Upper lobe of right lung (tissue), 1 donor: ENCODE measurements at regions not wholly inside any gene's neighbourhood (a gene's known extent, or its start where the extent isn't known, plus 50 kb on each side); places are given as distances from the start of the nearest gene placed in this dataset.

Source experiments
- ATAC-seq: fragments of 200-7000 bp; cut with Tn5 transposase; one replicate; pipeline ENCODE4 v1.9.1; 2020; ENCODE audit warnings: mild to moderate bottlenecking, moderate library complexity
- DNase-seq: peaks from one replicate; pipeline ENCODE4 v3.0.0-alpha.2; 2020
- H3K27ac ChIP-seq: fragments of 200-600 bp; one replicate; pipeline ENCODE4 v1.8.0; 2022
- H3K27me3 ChIP-seq: fragments of 200-600 bp; one replicate; pipeline ENCODE4 v1.8.0; 2022; ENCODE audit warnings: mild to moderate bottlenecking
- H3K36me3 ChIP-seq: fragments of 200-600 bp; one replicate; pipeline ENCODE4 v1.8.0; 2022
- H3K4me1 ChIP-seq: fragments of 200-600 bp; one replicate; pipeline ENCODE4 v1.8.0; 2022
- H3K4me3 ChIP-seq: fragments of 200-600 bp; one replicate; pipeline ENCODE4 v1.8.0; 2022; ENCODE audit warnings: mild to moderate bottlenecking
- H3K9me3 ChIP-seq: fragments of 200-600 bp; one replicate; pipeline ENCODE4 v1.8.0; 2022
- intact Hi-C: fragments of 100-400 bp; cut with DNase I; formaldehyde crosslinking; loops from one replicate; pipeline ENCODE4 v1.11.0; 2022
- TF ChIP-seq, protein P1 (sequence below): fragments of 200-600 bp; IDR thresholded peaks from one replicate; pipeline ENCODE4 v1.8.0; 2022; ENCODE audit warnings: antibody characterized with exemption
- donor health status: DM: no; HTN: yes; CAD: no; lungs with severe emphysema.

DNA sequence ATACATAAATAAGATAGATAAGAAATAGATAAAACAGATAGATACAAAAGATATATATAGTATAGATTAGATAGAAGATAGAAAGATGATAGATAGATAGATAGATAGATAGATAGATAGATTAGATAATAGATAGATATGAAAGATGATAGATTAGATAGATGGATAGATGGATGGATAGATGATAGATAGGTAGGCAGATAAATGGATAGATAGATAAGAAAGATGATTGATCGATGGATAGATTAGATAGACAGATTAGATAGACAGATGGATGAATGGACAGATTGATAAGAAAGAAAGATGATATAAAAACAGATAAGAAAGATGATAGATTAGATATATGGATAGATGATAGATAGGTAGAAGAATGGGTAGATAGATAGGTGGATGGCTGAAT lies 90.3 kb downstream of the SMIM20 start:
- H3K27me3 ChIP-seq = no peaks in the 10 kb centered on the region
- intact Hi-C loops = no loop called here
- no peak for ATAC-seq
- H3K4me1 ChIP-seq = no peaks in the 10 kb centered on the region
- H3K36me3 ChIP-seq = no peaks in the 10 kb centered on the region
- H3K4me3 ChIP-seq = no peak overlapping the region
- H3K27ac ChIP-seq = no peak overlapping the region
- peaks cover 4% of the 10 kb centered on the region for H3K9me3 ChIP-seq
- TF ChIP-seq, protein P1, sequence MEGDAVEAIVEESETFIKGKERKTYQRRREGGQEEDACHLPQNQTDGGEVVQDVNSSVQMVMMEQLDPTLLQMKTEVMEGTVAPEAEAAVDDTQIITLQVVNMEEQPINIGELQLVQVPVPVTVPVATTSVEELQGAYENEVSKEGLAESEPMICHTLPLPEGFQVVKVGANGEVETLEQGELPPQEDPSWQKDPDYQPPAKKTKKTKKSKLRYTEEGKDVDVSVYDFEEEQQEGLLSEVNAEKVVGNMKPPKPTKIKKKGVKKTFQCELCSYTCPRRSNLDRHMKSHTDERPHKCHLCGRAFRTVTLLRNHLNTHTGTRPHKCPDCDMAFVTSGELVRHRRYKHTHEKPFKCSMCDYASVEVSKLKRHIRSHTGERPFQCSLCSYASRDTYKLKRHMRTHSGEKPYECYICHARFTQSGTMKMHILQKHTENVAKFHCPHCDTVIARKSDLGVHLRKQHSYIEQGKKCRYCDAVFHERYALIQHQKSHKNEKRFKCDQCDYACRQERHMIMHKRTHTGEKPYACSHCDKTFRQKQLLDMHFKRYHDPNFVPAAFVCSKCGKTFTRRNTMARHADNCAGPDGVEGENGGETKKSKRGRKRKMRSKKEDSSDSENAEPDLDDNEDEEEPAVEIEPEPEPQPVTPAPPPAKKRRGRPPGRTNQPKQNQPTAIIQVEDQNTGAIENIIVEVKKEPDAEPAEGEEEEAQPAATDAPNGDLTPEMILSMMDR = no peak
- no peak for DNase-seq

DNA sequence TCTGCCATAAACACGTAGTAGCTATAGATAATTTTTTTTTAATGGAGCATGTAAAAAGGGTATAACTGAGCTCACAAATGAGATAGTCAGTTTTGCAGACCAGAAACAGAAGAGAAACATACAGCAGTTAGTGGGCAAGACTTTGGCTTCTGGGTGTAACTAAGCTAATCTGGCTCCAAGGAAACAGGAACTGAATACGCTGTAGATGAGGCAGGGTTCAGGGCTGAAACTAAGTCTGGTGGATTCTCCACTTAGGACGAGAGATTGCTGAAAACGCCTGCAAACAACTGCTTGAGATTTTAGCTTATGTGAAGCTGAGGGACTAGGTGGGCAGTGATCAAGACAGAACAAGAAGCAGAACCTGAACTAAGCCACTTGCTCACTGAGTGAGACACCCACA lies 91.7 kb downstream of the SMIM20 start:
- peaks cover 4% of the 10 kb centered on the region for H3K9me3 ChIP-seq
- H3K36me3 ChIP-seq = no peaks in the 10 kb centered on the region
- H3K4me1 ChIP-seq = no peaks in the 10 kb centered on the region
- no peak overlapping the region for H3K4me3 ChIP-seq
- no peaks in the 10 kb centered on the region for H3K27me3 ChIP-seq
- TF ChIP-seq, protein P1 = no peak
- DNase-seq (no peak), ATAC-seq (peak; percentile 39)
- no peak overlapping the region for H3K27ac ChIP-seq
- intact Hi-C loops = no loop called here

DNA sequence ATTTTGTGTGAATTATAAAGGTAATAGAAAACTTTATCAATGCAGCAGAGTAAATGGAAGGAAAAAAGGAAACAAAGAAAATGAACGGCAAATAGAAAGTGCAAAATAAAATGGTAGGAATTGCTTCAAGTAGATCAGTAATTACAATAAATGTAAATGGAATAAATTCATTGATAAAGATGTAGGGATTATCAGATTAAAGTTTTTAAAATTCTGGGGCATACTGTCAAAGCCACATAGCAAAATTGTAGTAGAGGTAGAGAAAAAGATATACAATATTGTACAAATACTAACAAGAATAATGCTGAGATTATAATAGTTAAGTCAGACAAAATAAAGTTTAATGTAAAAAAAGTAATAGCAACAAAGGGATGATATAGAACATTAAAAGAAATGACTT lies 94.7 kb downstream of the SMIM20 start:
- peaks cover 4% of the 10 kb centered on the region for H3K9me3 ChIP-seq
- no peak for ATAC-seq
- H3K27me3 ChIP-seq = no peaks in the 10 kb centered on the region
- intact Hi-C loops = no loop called here
- no peak for DNase-seq
- no peak overlapping the region for H3K4me3 ChIP-seq
- no peaks in the 10 kb centered on the region for H3K4me1 ChIP-seq
- TF ChIP-seq, protein P1 = no peak
- no peaks in the 10 kb centered on the region for H3K36me3 ChIP-seq
- H3K27ac ChIP-seq = no peak overlapping the region

DNA sequence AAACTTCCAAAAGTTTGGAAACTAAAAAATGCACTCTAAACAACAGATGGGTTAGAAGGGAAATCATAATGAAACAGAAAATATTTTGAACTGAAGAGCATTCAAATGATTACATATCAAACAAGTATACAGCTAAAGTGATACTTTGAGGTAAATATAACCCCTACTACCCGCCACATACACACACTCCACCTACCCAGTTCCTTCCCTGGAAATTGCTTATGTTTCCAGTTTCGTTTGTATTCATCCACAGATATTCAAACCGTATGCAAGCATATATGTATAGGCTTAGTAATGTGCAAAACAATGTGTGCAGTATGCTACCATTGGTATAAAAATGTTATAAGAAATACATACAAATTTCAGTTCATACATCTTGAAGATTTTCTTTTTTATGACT lies 95.5 kb downstream of the SMIM20 start:
- Histone ChIP-seq H3K4me3 (no peak overlapping the region), H3K27ac (no peak overlapping the region), H3K9me3 (peaks cover 4% of the 10 kb centered on the region), H3K4me1 (peaks cover 2% of the 10 kb centered on the region), H3K27me3 (no peaks in the 10 kb centered on the region), H3K36me3 (no peaks in the 10 kb centered on the region)
- TF ChIP-seq, protein P1 = no peak
- intact Hi-C loops = no loop called here
- no peak for ATAC-seq
- DNase-seq = no peak

DNA sequence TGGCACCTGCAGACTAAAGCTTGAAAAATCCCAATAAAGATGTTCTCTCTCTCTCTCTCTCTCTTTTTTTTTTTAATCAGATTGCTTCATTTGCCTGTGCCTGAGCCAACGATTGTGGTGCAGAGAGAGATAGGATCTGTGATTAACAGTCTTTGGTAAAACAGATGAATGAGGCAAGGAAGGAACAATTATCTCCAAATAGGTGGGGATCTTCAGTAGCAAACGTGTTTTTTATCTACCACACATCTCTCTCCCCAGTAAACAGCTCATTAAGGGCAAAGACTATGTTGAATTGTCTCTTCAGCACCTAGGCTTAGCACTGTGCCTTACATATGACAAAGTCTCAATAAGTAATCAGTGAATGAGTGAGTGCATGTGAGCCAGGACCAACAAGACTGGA lies 96.3 kb downstream of the SMIM20 start:
- peaks cover 4% of the 10 kb centered on the region for H3K9me3 ChIP-seq
- TF ChIP-seq, protein P1 = no peak
- H3K27me3 ChIP-seq = no peaks in the 10 kb centered on the region
- H3K4me3 ChIP-seq = no peak overlapping the region
- H3K27ac ChIP-seq = no peak overlapping the region
- H3K4me1 ChIP-seq = peaks cover 6% of the 10 kb centered on the region
- no peaks in the 10 kb centered on the region for H3K36me3 ChIP-seq
- intact Hi-C loops = no loop called here
- no peak for ATAC-seq
- no peak for DNase-seq

DNA sequence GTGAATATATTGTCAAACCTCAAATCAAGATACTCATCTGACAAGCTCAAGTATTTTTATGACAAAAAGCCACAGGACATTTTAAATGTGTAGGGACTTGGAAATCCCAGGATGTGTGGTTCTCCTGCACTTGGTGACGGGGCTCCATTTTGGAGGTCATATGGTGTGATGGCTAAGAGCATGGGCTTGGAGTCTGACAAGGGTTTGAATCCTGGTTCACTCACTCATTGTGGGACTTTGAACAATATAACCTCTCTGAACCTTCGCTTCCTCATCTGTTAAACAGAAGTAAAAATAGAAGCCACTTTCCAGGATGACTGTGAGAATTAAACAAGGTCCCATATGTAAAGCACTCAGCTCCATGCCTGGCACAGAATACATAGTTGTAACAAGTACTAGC lies 99.6 kb downstream of the SMIM20 start:
- Histone ChIP-seq H3K4me1 (peaks cover 13% of the 10 kb centered on the region), H3K9me3 (no peaks in the 10 kb centered on the region), H3K27me3 (no peaks in the 10 kb centered on the region), H3K27ac (no peak overlapping the region), H3K4me3 (no peak overlapping the region), H3K36me3 (no peaks in the 10 kb centered on the region)
- ATAC-seq (no peak), DNase-seq (no peak)
- intact Hi-C loops = no loop called here
- TF ChIP-seq, protein P1 = no peak
